ENCODE measurements at regions not wholly inside any gene's neighbourhood (a gene's known extent, or its start where the extent isn't known, plus 50 kb on each side); places are given as distances from the start of the nearest gene placed in this dataset.

DNA sequence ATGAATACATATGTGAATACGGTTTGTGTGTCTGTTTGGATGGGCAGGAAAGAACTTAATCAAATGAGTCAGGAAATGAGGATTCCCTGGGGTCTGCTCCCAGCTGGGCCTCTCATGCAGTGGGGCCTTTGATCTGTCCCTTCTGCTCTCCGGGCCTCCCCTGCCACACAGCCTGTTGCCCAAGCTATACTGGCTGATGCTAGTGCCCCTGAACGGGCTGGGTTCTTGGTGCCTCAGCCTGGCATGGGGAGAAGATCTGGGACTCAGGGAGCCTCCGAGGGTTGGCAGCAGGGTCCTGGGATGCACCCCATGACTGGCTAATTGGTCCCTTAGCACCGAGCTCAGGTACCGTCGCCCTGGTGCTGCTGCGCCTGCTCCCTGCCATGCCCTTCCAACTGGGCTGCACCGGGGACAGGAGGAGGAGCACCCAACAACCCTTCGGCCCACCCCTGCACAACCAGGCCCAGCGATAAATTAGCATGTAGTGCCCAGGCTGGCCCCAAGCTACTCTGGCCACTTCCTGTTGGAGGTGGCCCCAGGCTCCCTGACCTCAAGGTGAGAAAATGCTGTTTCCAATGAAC is 59.9 kb upstream of the DUSP5 start:
- no peak overlapping the region for H3K4me3 Mint-ChIP-seq (ENCODE audit: unreplicated experiment)
- no peak for DNase-seq (ENCODE audit: extremely low spot score, unreplicated experiment)
- H3K9me3 Mint-ChIP-seq (ENCODE audit: unreplicated experiment): no peaks in the 10 kb centered on the region
- no peaks in the 10 kb centered on the region for H3K27me3 Mint-ChIP-seq (ENCODE audit: unreplicated experiment)
- H3K27ac Mint-ChIP-seq (ENCODE audit: unreplicated experiment): no peak overlapping the region
- no peaks in the 10 kb centered on the region for H3K36me3 Mint-ChIP-seq (ENCODE audit: unreplicated experiment)
- H3K4me1 Mint-ChIP-seq (ENCODE audit: unreplicated experiment): peaks cover 9% of the 10 kb centered on the region
- TF ChIP-seq, protein P1, sequence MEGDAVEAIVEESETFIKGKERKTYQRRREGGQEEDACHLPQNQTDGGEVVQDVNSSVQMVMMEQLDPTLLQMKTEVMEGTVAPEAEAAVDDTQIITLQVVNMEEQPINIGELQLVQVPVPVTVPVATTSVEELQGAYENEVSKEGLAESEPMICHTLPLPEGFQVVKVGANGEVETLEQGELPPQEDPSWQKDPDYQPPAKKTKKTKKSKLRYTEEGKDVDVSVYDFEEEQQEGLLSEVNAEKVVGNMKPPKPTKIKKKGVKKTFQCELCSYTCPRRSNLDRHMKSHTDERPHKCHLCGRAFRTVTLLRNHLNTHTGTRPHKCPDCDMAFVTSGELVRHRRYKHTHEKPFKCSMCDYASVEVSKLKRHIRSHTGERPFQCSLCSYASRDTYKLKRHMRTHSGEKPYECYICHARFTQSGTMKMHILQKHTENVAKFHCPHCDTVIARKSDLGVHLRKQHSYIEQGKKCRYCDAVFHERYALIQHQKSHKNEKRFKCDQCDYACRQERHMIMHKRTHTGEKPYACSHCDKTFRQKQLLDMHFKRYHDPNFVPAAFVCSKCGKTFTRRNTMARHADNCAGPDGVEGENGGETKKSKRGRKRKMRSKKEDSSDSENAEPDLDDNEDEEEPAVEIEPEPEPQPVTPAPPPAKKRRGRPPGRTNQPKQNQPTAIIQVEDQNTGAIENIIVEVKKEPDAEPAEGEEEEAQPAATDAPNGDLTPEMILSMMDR (IDR thresholded peaks at IDR 0.05): no peak

DNA sequence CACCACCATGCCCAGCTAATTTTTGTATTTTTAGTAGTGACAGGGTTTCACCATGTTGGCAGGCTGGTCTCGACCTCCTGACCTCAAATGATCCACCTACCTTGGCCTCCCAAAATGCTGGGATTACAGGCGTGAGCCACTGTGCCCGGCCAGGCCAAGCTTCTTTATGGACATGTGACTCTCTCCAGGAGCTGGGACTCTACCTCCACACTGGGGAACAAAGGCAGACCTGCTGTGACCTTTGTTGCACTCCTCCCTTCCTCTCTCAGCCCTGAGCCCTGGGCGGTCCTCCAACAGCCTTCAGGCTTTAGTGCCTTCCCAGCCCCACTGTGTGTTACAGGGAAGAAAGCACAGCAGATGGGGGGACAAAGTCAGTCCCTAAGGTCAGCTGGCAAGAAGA is 55.0 kb upstream of the DUSP5 start:
- Mint-ChIP-seq H3K27me3 (ENCODE audit: unreplicated experiment) (no peaks in the 10 kb centered on the region), H3K4me1 (ENCODE audit: unreplicated experiment) (peaks cover 20% of the 10 kb centered on the region), H3K27ac (ENCODE audit: unreplicated experiment) (no peak overlapping the region), H3K9me3 (ENCODE audit: unreplicated experiment) (no peaks in the 10 kb centered on the region), H3K4me3 (ENCODE audit: unreplicated experiment) (no peak overlapping the region), H3K36me3 (ENCODE audit: unreplicated experiment) (no peaks in the 10 kb centered on the region)
- no peak for DNase-seq (ENCODE audit: extremely low spot score, unreplicated experiment)
- TF ChIP-seq, protein P1 (IDR thresholded peaks at IDR 0.05): no peak

DNA sequence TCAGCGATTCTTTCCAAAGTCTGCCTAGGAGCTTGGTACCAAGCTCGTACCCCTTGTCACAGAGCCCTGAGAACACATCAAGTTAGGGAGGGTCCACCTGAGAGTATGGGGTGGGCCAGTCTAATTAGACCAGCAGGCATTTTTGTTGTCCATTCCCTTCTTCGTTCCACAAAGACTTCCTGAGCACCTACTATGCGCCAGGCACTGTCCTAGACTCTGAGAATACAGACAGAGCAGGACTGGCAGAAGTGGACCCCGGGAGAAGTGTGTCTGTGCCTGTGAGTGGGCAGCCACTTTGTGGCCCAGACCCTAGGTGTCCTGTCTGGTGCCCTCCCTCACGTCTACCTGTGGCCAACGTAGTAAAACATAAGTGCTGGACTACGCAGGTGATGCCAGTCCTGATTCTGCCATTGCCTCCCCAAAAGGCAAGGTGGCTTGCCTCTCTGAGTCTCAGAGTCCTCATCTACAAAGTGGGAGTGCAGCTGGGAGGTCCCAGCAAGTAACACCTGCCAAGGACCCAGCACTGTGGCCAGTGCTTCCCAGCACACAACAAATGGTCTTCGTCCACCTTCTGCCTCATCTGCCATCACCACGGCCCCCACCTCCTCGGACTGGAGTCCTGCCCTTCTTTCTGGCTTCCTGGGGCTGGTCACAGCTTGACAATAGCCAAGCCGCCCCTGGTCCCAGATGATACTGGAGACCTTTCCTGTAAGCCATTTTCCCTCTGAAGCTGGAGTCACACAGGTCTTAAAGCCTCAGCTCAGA is 54.3 kb upstream of the DUSP5 start:
- Mint-ChIP-seq H3K9me3 (ENCODE audit: unreplicated experiment) (no peaks in the 10 kb centered on the region), H3K36me3 (ENCODE audit: unreplicated experiment) (no peaks in the 10 kb centered on the region), H3K27me3 (ENCODE audit: unreplicated experiment) (no peaks in the 10 kb centered on the region), H3K27ac (ENCODE audit: unreplicated experiment) (no peak overlapping the region), H3K4me1 (ENCODE audit: unreplicated experiment) (peaks cover 21% of the 10 kb centered on the region), H3K4me3 (ENCODE audit: unreplicated experiment) (no peak overlapping the region)
- no peak for DNase-seq (ENCODE audit: extremely low spot score, unreplicated experiment)
- TF ChIP-seq, protein P1 (IDR thresholded peaks at IDR 0.05): no peak

DNA sequence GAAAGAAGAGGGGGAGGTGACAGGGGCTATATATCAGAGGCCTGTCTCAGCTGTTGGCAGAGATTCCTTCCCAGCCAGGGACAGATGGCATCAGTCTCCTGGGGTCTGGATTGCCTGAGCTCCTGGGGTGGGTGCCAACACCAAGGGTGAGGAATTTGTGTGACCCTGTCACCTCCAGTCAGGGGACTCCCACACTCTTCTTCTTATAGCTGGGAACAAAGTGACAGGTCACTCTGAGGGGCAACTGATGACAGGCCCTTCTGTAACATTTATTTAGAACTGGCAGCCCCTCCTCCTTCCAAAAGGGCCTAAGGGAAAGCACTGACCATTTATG is 53.7 kb upstream of the DUSP5 start:
- H3K4me3 Mint-ChIP-seq (ENCODE audit: unreplicated experiment): no peak overlapping the region
- H3K36me3 Mint-ChIP-seq (ENCODE audit: unreplicated experiment): no peaks in the 10 kb centered on the region
- H3K4me1 Mint-ChIP-seq (ENCODE audit: unreplicated experiment): peaks cover 21% of the 10 kb centered on the region
- no peak overlapping the region for H3K27ac Mint-ChIP-seq (ENCODE audit: unreplicated experiment)
- no peak for DNase-seq (ENCODE audit: extremely low spot score, unreplicated experiment)
- TF ChIP-seq, protein P1 (IDR thresholded peaks at IDR 0.05): no peak
- no peaks in the 10 kb centered on the region for H3K27me3 Mint-ChIP-seq (ENCODE audit: unreplicated experiment)
- peaks cover 2% of the 10 kb centered on the region for H3K9me3 Mint-ChIP-seq (ENCODE audit: unreplicated experiment)

DNA sequence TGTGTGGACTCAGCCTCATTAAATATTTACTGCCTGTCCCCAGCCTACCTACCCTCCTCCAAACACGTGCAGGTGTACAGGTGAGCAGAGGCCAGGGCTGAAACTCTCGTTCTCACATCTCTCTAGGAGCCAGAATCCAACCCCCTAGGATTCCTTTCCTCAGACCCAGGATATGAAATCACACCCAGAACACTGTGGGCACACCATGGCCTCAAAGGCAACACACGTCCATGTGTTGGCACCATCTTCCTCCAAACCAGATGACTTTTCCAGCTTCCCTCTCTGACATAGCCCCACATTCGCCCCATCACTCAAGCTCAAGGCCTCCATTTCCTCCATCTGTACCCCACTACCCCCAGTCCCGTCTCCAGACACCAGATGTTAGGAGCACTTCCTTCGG is 51.8 kb upstream of the DUSP5 start:
- TF ChIP-seq, protein P1 (IDR thresholded peaks at IDR 0.05): no peak
- Mint-ChIP-seq H3K4me1 (ENCODE audit: unreplicated experiment) (peaks cover 21% of the 10 kb centered on the region), H3K9me3 (ENCODE audit: unreplicated experiment) (peaks cover 5% of the 10 kb centered on the region), H3K27ac (ENCODE audit: unreplicated experiment) (no peak overlapping the region), H3K27me3 (ENCODE audit: unreplicated experiment) (peaks cover 1% of the 10 kb centered on the region), H3K4me3 (ENCODE audit: unreplicated experiment) (no peak overlapping the region), H3K36me3 (ENCODE audit: unreplicated experiment) (no peaks in the 10 kb centered on the region)
- no peak for DNase-seq (ENCODE audit: extremely low spot score, unreplicated experiment)
